IPS-NIHi11 (cell line): ENCODE measurements at regions not wholly inside any gene's neighbourhood (a gene's known extent, or its start where the extent isn't known, plus 50 kb on each side); places are given as distances from the start of the nearest gene placed in this dataset.

Experiments
- DNase-seq: peaks from one replicate; pipeline ENCODE4 v3.0.0; 2012; ENCODE audit warnings: mixed read lengths, low spot score

GRCh38 chr18:32544088-32544487, 73.4 kb upstream of the GAREM1 start:
- DNase-seq = no peak

DNA sequence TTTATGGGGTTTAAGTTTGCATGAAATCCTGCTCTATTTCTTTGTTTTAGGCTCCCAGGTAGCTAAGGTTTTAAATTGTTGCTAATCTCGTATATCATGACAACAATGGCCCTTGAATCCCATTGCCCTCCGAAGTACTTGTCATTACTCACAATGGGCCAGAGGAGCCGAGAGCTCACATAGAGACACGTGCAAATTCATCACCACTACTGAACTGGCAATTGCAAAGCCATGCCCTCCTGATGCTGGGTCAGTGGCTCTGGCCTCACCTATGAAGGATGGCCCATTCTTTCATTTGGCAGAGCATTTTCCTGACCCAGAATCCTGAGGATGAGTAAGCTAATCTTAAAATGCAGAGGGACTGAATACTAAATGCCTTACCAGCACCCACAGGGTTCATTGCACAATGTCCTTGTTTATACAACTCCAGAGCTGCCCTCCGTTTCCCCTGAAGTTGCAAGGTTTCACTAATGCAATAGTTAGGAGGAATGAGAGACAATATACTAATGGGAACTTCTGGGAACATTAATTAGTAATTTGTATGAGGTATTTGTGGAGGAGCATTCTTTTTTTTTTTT, 71.6 kb upstream of the GAREM1 start:
- no peak for DNase-seq

- DNase-seq = no peak
These were observed 60.4 kb upstream of the GAREM1 start for GRCh38 chr18:32530947-32531651.

GRCh38 chr18:32529722-32530420, 59.2 kb upstream of the GAREM1 start:
- no peak for DNase-seq

DNA sequence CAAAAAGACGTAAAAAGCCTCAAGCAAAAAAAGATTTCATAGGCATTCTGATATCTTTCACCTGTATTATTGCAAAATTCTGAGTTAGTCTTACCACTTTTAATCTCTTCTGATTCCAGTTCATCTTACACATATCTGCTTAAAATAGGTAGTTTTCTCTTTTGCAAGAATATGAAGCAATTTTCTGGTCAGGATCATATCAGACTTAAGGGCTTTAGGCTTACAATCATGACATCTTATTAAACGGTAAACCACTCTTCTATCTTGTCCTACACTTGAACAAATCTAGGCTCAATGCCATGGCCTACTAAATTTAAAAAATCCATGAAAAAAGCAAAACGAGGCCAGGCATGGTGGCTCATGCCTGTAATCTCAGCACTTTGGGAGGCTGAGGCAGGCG, 50.1 kb upstream of the GAREM1 start:
- DNase-seq = no peak
